Vagina (tissue), 2 donors: ENCODE measurements at regions not wholly inside any gene's neighbourhood (a gene's known extent, or its start where the extent isn't known, plus 50 kb on each side); places are given as distances from the start of the nearest gene placed in this dataset. TPM values are rescaled to one million over a fixed set of nuclear protein-coding genes. Genes with fewer than 3 reads are reported as not detected.

Source experiments
- DNase-seq, 2 donors: peaks; one replicate each; pipeline ENCODE4 v3.0.0-alpha.2; 2017; ENCODE audit errors: extremely low spot score in 2 of 2
- H3K27ac ChIP-seq: fragments of 200-600 bp; sonication (generic); one replicate; pipeline ENCODE4 v1.5.1; 2019
- H3K27me3 ChIP-seq: fragments of 200-600 bp; sonication (generic); one replicate; pipeline ENCODE4 v1.5.1; 2019
- H3K36me3 ChIP-seq, 2 donors: fragments of 200-600 bp; sonication (generic); one replicate each; pipeline ENCODE4 v1.5.1; 2017 to 2019
- H3K4me1 ChIP-seq: fragments of 200-600 bp; sonication (generic); one replicate; pipeline ENCODE4 v1.5.1; 2019
- H3K4me3 ChIP-seq, 2 donors: fragments of 200-600 bp; sonication (generic); 1 replicate in 1 of 2; 2 replicates in 1 of 2; pipeline ENCODE4 v1.5.1; 2016 to 2019
- H3K9me3 ChIP-seq: fragments of 200-600 bp; sonication (generic); one replicate; pipeline ENCODE4 v1.5.1; 2019
- POLR2A ChIP-seq, 2 donors: fragments of 450-650 bp; IDR thresholded peaks; one replicate each; pipeline ENCODE4 v1.6.1; 2017; ENCODE audit warnings: antibody characterized with exemption in 2 of 2, mild to moderate bottlenecking in 2 of 2, moderate library complexity in 2 of 2
- POLR2AphosphoS5 ChIP-seq, 2 donors: sonication (generic); formaldehyde crosslinking; IDR thresholded peaks; one replicate each; pipeline ENCODE4 v1.9.0; 2017; ENCODE audit warnings: antibody characterized with exemption in 2 of 2, mild to moderate bottlenecking in 2 of 2, low read depth in 1 of 2; ENCODE audit not compliant: insufficient read depth in 1 of 2
- intact Hi-C: fragments of 100-400 bp; cut with DNase I; formaldehyde crosslinking; loops from one replicate; pipeline ENCODE4 v1.15.1; 2023
- small RNA-seq: library from RNA; depleted of rRNA; stranded (forward); fragments of <200 nt; gene quantifications from one replicate; pipeline ENCODE3, GENCODE V24; 2016
- TF ChIP-seq, protein P1 (sequence below), 3 experiments: fragments of 450-650 bp in 2 of 3; fragments of 200-600 bp in 1 of 3; sonication (generic) in 1 of 3; IDR thresholded peaks; one replicate each; pipeline ENCODE4 v1.5.1; 2017 to 2019; ENCODE audit warnings: antibody characterized with exemption in 3 of 3, mild to moderate bottlenecking in 2 of 3, moderate library complexity in 2 of 3

- no peaks in the 10 kb centered on the region for H3K27me3 ChIP-seq
- no peaks in the 10 kb centered on the region for H3K36me3 ChIP-seq
- no peak overlapping the region for H3K27ac ChIP-seq
- no peak for DNase-seq
- intact Hi-C loops = no loop called here
- H3K4me1 ChIP-seq = no peaks in the 10 kb centered on the region
- TF ChIP-seq, protein P1, sequence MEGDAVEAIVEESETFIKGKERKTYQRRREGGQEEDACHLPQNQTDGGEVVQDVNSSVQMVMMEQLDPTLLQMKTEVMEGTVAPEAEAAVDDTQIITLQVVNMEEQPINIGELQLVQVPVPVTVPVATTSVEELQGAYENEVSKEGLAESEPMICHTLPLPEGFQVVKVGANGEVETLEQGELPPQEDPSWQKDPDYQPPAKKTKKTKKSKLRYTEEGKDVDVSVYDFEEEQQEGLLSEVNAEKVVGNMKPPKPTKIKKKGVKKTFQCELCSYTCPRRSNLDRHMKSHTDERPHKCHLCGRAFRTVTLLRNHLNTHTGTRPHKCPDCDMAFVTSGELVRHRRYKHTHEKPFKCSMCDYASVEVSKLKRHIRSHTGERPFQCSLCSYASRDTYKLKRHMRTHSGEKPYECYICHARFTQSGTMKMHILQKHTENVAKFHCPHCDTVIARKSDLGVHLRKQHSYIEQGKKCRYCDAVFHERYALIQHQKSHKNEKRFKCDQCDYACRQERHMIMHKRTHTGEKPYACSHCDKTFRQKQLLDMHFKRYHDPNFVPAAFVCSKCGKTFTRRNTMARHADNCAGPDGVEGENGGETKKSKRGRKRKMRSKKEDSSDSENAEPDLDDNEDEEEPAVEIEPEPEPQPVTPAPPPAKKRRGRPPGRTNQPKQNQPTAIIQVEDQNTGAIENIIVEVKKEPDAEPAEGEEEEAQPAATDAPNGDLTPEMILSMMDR (IDR thresholded peaks at IDR 0.05) = no peak
- TF ChIP-seq POLR2AphosphoS5 (IDR thresholded peaks at IDR 0.05; ENCODE audit: insufficient read depth in 1 of 2, low read depth in 1 of 2) = no peak
- TF ChIP-seq POLR2A (IDR thresholded peaks at IDR 0.05) = no peak
- no peaks in the 10 kb centered on the region for H3K9me3 ChIP-seq
- no peak overlapping the region for H3K4me3 ChIP-seq
Measured at GRCh38 chr5:20055301-20055700, 67.3 kb upstream of the CDH18 start.

- H3K36me3 ChIP-seq = no peaks in the 10 kb centered on the region
- no peaks in the 10 kb centered on the region for H3K27me3 ChIP-seq
- H3K9me3 ChIP-seq = no peaks in the 10 kb centered on the region
- no peak overlapping the region for H3K4me3 ChIP-seq
- TF ChIP-seq POLR2A (IDR thresholded peaks at IDR 0.05) (no peak), POLR2AphosphoS5 (IDR thresholded peaks at IDR 0.05; ENCODE audit: insufficient read depth in 1 of 2, low read depth in 1 of 2) (no peak)
- TF ChIP-seq, protein P1 (IDR thresholded peaks at IDR 0.05) = no peak
- no peaks in the 10 kb centered on the region for H3K4me1 ChIP-seq
- intact Hi-C loops = no loop called here
- DNase-seq = no peak
- no peak overlapping the region for H3K27ac ChIP-seq
Measured at GRCh38 chr5:20050262-20050661, 62.3 kb upstream of the CDH18 start.

DNA sequence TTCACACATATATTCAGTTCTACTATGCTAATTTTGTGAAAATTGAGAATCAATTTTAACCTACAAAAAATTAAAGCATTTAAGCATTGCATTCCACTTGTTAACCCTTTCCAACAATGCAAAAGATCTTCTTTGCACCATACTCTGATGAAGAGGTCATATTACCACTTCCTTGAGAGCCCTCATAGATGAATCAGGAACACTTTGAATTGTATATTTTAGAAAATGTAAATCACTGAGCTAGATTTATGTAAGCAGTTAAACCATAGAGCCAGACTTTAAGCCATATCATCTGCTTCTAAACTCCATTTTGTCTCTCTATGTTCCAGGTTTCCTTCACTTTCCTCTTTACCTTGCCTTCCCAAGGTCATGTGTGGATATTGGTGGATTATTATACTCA lies 56.5 kb upstream of the CDH18 start:
- Histone ChIP-seq H3K4me1 (no peaks in the 10 kb centered on the region), H3K27me3 (no peaks in the 10 kb centered on the region), H3K27ac (no peak overlapping the region), H3K9me3 (no peaks in the 10 kb centered on the region), H3K36me3 (no peaks in the 10 kb centered on the region), H3K4me3 (no peak overlapping the region)
- intact Hi-C loops = no loop called here
- DNase-seq = no peak
- TF ChIP-seq POLR2AphosphoS5 (IDR thresholded peaks at IDR 0.05; ENCODE audit: insufficient read depth in 1 of 2, low read depth in 1 of 2) (no peak), POLR2A (IDR thresholded peaks at IDR 0.05) (no peak)
- TF ChIP-seq, protein P1 (IDR thresholded peaks at IDR 0.05) = no peak

GRCh38 chr5:20041326-20042274 lies 53.6 kb upstream of the CDH18 start:
- intact Hi-C loops = no loop called here
- Histone ChIP-seq H3K4me3 (no peak overlapping the region), H3K27me3 (no peaks in the 10 kb centered on the region), H3K4me1 (no peaks in the 10 kb centered on the region), H3K27ac (no peak overlapping the region), H3K36me3 (no peaks in the 10 kb centered on the region), H3K9me3 (no peaks in the 10 kb centered on the region)
- no peak for DNase-seq
- TF ChIP-seq POLR2AphosphoS5 (IDR thresholded peaks at IDR 0.05; ENCODE audit: insufficient read depth in 1 of 2, low read depth in 1 of 2) (no peak), POLR2A (IDR thresholded peaks at IDR 0.05) (no peak)

GRCh38 chr5:20040901-20041300 lies 52.9 kb upstream of the CDH18 start:
- H3K4me1 ChIP-seq = no peaks in the 10 kb centered on the region
- H3K27ac ChIP-seq = no peak overlapping the region
- no peaks in the 10 kb centered on the region for H3K27me3 ChIP-seq
- no peaks in the 10 kb centered on the region for H3K36me3 ChIP-seq
- H3K9me3 ChIP-seq = no peaks in the 10 kb centered on the region
- TF ChIP-seq POLR2A (IDR thresholded peaks at IDR 0.05) (no peak), POLR2AphosphoS5 (IDR thresholded peaks at IDR 0.05; ENCODE audit: insufficient read depth in 1 of 2, low read depth in 1 of 2) (no peak)
- TF ChIP-seq, protein P1 (IDR thresholded peaks at IDR 0.05) = no peak
- DNase-seq = no peak
- no peak overlapping the region for H3K4me3 ChIP-seq
- intact Hi-C loops = no loop called here

Small RNAs in the stretch of these regions (small RNA-seq; reads per million reads assigned to genes)
- gene AC093303.1 = not detected
